GOT3 (cell line): ENCODE measurements at regions not wholly inside any gene's neighbourhood (a gene's known extent, or its start where the extent isn't known, plus 50 kb on each side); places are given as distances from the start of the nearest gene placed in this dataset.
"Not testable (repeated sequence)": the region's sequence is repeated elsewhere in the genome, so short reads cannot be mapped to it uniquely, and the experiment has no call there.

Source experiments
- DNase-seq: peaks from one replicate; lab custom pipeline; 2025; ENCODE audit warnings: mixed read lengths; lab: John Stamatoyannopoulos, UW

GRCh38 chr16:17984810-17985209 lies 351.7 kb downstream of the NPIPA8 start:
- DNase-seq, result no peak

DNA sequence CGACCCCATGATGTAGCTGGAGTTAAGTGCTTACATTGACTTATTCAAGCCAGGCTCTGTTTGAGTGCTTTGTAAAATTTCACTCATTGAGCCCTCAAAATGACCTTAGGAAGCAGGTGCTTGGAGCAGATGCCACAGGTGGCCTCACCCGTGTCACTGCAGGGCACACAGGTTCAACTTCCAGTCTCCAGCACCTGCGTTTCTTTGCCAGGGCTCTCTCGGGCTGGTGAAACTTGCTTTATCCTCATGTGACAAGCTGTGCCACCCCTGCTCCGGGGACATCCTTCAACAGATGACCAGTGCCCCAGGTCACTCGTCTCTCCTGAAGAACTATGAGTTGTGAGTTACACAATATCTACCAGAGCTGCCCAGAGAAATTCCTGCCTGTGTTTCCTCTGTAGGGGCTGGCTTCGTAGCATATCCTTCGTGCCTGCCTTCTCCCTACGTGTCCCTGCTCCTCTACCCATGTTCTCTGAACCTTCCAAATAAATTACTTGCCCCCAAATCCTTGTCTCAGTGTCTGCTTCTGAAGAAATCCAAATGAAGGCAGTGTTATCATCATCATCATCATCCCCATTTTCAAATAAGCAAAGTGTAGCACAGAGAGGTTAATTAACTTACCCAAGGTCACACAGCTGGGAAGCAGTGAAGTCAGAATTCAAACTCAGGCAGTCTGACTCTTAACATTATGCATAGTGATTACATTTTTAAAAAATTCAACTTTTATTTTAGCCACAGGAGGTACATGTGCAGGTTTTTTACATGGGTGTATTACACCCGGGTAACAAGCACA lies 352.5 kb downstream of the NPIPA8 start:
- no peak for DNase-seq

DNA sequence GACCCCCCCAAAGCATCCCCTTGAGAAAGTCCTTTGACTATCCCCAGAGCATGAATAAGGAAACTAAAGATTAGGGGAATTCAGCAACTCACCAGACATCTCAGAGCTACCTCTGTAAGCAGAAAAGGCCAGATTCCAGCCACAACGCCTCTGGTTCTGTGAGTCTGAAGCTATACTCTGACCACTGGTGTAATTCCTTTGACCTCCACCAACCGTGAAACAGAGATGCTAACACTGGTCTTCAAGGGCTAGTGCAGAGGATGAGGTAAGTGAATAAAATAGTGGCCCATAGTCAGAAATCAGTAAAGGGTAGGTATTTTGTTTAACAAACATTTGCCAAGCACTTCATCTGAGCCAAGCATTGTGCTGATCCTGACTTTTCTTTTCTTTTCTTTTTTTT lies 353.4 kb downstream of the NPIPA8 start:
- DNase-seq, result no peak

DNA sequence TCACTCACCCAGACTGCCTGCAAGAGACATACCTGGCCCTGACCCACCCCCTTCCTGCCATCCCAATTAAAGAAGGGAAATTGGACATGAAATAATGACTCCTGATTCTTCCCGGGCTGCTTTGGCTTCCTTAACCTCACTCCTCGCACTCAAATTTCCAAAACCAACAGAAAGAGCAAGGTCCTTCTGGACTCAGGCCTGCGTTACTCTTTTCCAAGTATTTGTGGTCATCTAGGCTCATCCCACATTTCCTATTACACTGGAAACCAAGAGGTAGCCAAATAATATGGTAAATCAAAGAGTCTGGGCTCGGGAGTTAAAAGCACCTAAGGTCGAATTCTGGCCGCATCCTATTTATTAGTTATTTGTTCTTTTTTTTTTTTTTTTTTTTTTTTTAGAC lies 359.3 kb downstream of the NPIPA8 start:
- no peak for DNase-seq

- no peak for DNase-seq
These were observed 364.0 kb downstream of the NPIPA8 start for GRCh38 chr16:17972460-17972943.

GRCh38 chr16:17970816-17971331 lies 365.7 kb downstream of the NPIPA8 start:
- no peak for DNase-seq

GRCh38 chr16:17970157-17970765 lies 366.3 kb downstream of the NPIPA8 start:
- DNase-seq, result no peak

GRCh38 chr16:17965133-17965900 lies 371.2 kb downstream of the NPIPA8 start:
- no peak for DNase-seq

DNA sequence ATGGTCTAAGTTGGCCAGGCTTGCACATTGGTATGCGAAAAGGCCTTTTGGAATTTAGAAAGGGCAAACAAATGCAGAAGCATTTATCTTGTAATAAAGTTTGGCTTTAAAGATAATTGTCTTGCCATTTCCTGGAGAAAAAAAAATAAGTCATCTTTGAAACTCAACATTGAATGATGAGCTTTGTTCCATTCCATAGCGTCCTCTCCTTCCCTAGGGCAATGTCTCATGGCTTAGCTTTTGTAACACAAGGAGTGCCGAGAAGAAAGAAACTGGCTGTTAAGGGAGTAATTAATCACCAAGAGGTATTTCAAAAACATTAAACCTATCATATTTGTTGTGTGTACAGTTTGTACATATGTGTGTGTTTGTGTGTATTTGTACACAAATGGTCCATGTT lies 372.3 kb downstream of the NPIPA8 start:
- DNase-seq, result no peak

DNA sequence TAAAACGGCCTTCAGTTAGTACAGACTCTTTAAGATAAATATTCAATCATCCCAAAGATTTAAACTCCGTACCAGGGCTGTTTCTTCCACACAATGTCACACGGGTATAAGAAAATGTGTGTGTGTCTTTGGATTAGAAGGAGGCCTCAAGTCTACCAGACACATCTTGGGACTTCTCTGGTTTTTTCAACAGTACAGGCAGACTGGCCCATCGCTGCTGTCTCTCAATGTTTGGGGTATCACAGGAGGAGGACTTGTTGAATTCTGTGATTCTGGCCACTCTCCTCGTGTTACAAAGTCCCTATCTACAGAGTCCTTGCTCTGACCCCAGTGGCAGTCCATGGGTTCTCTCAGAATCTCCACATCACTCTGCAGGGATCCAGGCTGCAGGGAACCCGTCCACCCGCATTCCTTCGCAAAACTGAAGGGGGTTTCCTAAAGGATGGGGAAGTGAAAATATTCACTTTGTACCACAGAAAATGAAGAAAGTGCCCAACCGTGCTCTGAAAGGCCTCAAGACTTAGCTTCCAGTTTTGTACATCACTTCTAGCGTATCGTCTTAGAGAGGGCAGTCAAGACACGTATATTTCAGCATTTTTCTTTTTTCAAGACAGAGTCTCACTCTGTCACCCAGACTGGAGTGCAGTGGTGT lies 373.2 kb downstream of the NPIPA8 start:
- no peak for DNase-seq

DNA sequence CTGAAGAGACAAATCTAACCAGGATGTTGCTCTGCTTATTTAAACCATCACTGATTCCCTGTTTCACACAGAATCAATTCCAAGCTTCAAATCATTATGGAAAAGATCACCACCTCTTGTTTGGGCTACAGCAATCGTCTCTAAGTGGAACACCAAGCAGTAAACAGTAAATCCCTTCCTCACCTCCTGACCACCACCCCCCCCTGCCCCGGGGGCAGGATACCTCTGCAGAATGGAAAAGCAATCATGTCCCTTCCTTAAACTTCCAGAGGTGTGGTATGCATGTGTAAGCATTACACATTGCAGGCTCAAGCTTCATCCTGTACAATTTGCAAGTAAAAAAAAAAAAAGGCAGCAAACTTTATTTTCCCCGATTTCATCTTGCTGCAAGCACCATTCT lies 373.8 kb downstream of the NPIPA8 start:
- no peak for DNase-seq

- DNase-seq, result not testable (repeated sequence)
These were observed 374.7 kb downstream of the NPIPA8 start for GRCh38 chr16:17961822-17962221.

DNA sequence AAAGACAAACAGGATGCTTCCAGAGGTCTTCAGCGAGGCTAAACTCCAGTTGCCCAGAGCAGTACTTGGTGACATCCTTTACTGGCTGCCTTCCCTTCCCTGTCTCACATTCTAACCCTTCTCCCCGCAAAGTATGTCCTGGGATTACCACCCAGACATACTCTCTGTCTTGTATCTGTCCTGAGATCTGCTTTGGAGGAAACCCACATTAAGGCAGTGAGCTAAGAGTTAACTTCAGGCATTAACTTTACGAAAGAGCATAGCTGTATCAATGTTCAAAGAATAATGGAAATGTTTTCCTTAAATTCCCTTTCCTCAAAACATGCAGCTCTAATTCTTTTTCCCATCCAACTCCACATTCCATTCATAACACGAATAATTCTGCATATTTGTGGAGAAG lies 385.2 kb downstream of the NPIPA8 start:
- no peak for DNase-seq

DNA sequence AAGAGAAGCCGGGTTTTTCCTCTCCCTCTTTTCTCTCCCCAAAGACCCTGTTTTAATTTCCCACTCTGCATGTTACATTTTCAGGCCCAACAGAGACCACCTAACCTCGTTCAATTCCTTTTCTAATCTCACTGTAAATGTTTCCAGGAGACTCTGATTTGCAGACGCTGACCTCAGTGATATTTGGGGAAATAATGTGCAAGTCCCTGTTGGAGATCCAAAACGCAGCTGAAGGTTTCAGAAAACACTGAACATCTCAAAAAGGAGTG lies 386.6 kb downstream of the NPIPA8 start:
- no peak for DNase-seq

GRCh38 chr16:17949141-17949981 lies 387.2 kb downstream of the NPIPA8 start:
- DNase-seq, result no peak

DNA sequence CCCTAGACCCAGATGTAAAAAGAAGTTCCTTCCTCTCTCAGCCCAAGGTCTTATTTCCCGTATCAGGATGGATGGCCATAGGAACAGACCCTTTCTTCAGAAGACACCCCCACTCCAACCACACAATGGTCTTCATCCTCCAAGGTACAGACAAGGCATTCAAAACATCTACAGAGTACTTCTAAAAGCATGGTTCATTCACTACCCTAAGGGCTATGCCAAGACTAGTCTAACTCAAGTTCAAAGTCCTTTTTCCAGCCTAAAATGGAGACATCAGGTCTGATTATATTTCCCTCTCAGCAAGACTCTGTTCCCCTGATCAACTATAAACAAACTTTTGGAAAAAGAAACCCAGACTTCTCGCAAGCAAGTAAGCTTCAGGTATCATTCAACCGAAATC lies 388.9 kb downstream of the NPIPA8 start:
- DNase-seq, result no peak

GRCh38 chr16:17947165-17947564 lies 389.4 kb downstream of the NPIPA8 start:
- no peak for DNase-seq

DNA sequence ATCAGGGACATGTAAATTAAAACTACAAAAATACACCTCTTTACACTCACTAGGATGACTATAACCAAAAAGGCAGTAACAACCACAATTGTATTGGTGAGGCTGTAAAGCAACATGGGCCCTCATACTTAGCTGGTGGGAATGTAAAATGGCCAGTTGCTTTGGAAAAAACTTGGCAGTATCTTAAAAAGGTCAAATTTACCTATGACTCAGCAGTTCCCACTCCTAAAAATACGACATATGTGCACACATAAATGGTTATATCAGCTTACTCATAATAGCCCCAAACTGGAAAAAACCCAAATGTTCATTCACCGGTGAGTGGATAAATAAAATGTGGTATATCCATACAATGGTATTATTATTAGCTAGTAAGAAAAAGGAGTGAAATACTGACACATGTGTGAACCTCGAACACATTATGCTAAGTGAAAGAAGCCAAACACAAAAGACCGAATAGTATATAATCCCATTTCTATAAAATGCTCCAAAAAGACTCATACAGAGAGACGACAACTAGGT lies 391.4 kb downstream of the NPIPA8 start:
- DNase-seq, result no peak

- no peak for DNase-seq
These were observed 392.2 kb downstream of the NPIPA8 start for GRCh38 chr16:17944345-17944744.

DNA sequence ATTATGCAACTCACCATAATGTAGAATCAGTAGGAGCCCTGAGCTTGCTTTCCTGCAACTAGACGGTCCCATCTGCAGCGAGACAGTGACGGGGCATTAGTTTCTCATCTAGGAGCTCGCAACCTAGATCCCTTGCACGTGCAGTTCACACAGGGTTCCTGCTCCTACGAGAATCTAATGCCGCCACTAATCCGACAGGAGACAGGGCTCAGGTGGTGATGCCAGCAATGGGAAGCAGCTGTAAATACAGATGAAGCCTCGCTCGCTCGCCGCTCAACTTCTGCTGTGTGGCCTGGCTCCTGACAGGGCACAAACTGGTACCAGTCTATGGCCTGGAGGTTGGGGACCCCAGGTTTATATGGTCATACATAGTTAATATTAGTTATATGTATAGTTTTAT lies 394.5 kb downstream of the NPIPA8 start:
- no peak for DNase-seq
